GM23338 (cell line): ENCODE measurements at regions not wholly inside any gene's neighbourhood (a gene's known extent, or its start where the extent isn't known, plus 50 kb on each side); places are given as distances from the start of the nearest gene placed in this dataset.

Experiments
- ATAC-seq: fragments of 200-7000 bp; cut with Tn5 transposase; 3 replicates; pipeline ENCODE4 v1.9.1; 2020
- DNase-seq: peaks from one replicate; pipeline ENCODE4 v3.0.0-alpha.2; 2015; ENCODE audit warnings: low spot score
- H2AFZ ChIP-seq: fragments of 200-600 bp; sonication (generic); 2 replicates; pipeline ENCODE4 v1.8.0; 2016; ENCODE audit warnings: antibody characterized with exemption, mild to moderate bottlenecking, moderate library complexity
- H3F3A ChIP-seq: fragments of 200-600 bp; sonication (generic); replicated peaks from 2 replicates; pipeline ENCODE4 v1.8.0; 2017; ENCODE audit warnings: antibody characterized with exemption, mixed run types, low read depth
- H3K27ac ChIP-seq: fragments of 200-600 bp; sonication (generic); 2 replicates; pipeline ENCODE4 v1.6.1; 2016; ENCODE audit warnings: low read depth
- H3K27me3 ChIP-seq: fragments of 200-600 bp; sonication (generic); 2 replicates; pipeline ENCODE4 v1.8.0; 2016; ENCODE audit warnings: mild to moderate bottlenecking, mixed run types, moderate library complexity; ENCODE audit not compliant: insufficient read depth
- H3K36me3 ChIP-seq: fragments of 200-600 bp; sonication (generic); 2 replicates; pipeline ENCODE4 v1.8.0; 2016; ENCODE audit warnings: mild to moderate bottlenecking; ENCODE audit not compliant: insufficient read depth
- H3K4me1 ChIP-seq: fragments of 200-600 bp; sonication (generic); 2 replicates; pipeline ENCODE4 v1.8.0; 2016; ENCODE audit warnings: mild to moderate bottlenecking, moderate library complexity; ENCODE audit not compliant: insufficient read depth
- H3K4me2 ChIP-seq: fragments of 200-600 bp; sonication (generic); 2 replicates; pipeline ENCODE4 v1.7.1; 2017; ENCODE audit warnings: mixed run types
- H3K4me3 ChIP-seq: fragments of 200-600 bp; sonication (generic); 2 replicates; pipeline ENCODE4 v1.6.1; 2016; ENCODE audit warnings: mixed run types
- H3K79me2 ChIP-seq: fragments of 200-600 bp; sonication (generic); replicated peaks from 2 replicates; pipeline ENCODE4 v1.8.0; 2017; ENCODE audit warnings: mild to moderate bottlenecking; ENCODE audit not compliant: insufficient read depth
- H3K9me2 ChIP-seq: fragments of 200-600 bp; sonication (generic); 2 replicates; pipeline ENCODE4 v1.8.0; 2017; ENCODE audit not compliant: insufficient read depth
- H4K20me1 ChIP-seq: fragments of 200-600 bp; sonication (generic); replicated peaks from 2 replicates; pipeline ENCODE4 v1.8.0; 2017; ENCODE audit warnings: mild to moderate bottlenecking; ENCODE audit not compliant: insufficient read depth
- H3K27ac Mint-ChIP-seq: 2 replicates; pipeline ENCODE4 v1.8.0; 2020; ENCODE audit warnings: inconsistent platforms, mild to moderate bottlenecking, moderate library complexity, mixed read lengths
- H3K27me3 Mint-ChIP-seq: 3 replicates; pipeline ENCODE4 v1.8.0; 2022; ENCODE audit warnings: low read depth, mild to moderate bottlenecking, moderate library complexity, mixed read lengths, inconsistent platforms; ENCODE audit not compliant: insufficient read depth, poor library complexity
- H3K36me3 Mint-ChIP-seq: 3 replicates; pipeline ENCODE4 v1.8.0; 2021; ENCODE audit warnings: low read depth, mild to moderate bottlenecking, inconsistent platforms, moderate library complexity, mixed read lengths
- H3K4me1 Mint-ChIP-seq: 3 replicates; pipeline ENCODE4 v1.8.0; 2020; ENCODE audit warnings: mild to moderate bottlenecking, inconsistent platforms, mixed read lengths
- H3K4me3 Mint-ChIP-seq: 3 replicates; pipeline ENCODE4 v1.8.0; 2021; ENCODE audit warnings: moderate library complexity, mild to moderate bottlenecking, inconsistent platforms, mixed read lengths
- H3K9me3 Mint-ChIP-seq: 3 replicates; pipeline ENCODE4 v1.8.0; 2020; ENCODE audit warnings: moderate library complexity, mild to moderate bottlenecking, inconsistent platforms, mixed read lengths
- CREB1 ChIP-seq: fragments of 250-450 bp; sonication (Bioruptor Pico); IDR thresholded peaks from 2 replicates; pipeline ENCODE4 v1.5.0; 2020; ENCODE audit warnings: low read depth, mild to moderate bottlenecking, moderate library complexity
- JUNB ChIP-seq: IDR thresholded peaks from one replicate; pipeline ENCODE4 v1.6.1; 2016; ENCODE audit warnings: antibody characterized with exemption; ENCODE audit not compliant: unreplicated experiment
- POLR2AphosphoS5 ChIP-seq: IDR thresholded peaks from 2 replicates; pipeline ENCODE4 v1.6.1; 2016; ENCODE audit warnings: antibody characterized with exemption, low read depth
- ZNF331 ChIP-seq: fragments of 250-450 bp; sonication (Bioruptor Pico); IDR thresholded peaks from 2 replicates; pipeline ENCODE4 v1.5.0; 2020; ENCODE audit warnings: low read depth, mild to moderate bottlenecking, moderate library complexity
- TF ChIP-seq, protein P1 (sequence below): IDR thresholded peaks from 2 replicates; pipeline ENCODE4 v1.6.1; 2016; ENCODE audit warnings: antibody characterized with exemption
- TF ChIP-seq, protein P2 (sequence below): IDR thresholded peaks from one replicate; pipeline ENCODE4 v1.6.1; 2018; ENCODE audit warnings: antibody characterized with exemption; ENCODE audit not compliant: unreplicated experiment
- TF ChIP-seq, protein P3 (sequence below): fragments of 250-450 bp; sonication (Bioruptor Pico); IDR thresholded peaks from 2 replicates; pipeline ENCODE4 v1.5.0; 2020; ENCODE audit warnings: mild to moderate bottlenecking, moderate library complexity

DNA sequence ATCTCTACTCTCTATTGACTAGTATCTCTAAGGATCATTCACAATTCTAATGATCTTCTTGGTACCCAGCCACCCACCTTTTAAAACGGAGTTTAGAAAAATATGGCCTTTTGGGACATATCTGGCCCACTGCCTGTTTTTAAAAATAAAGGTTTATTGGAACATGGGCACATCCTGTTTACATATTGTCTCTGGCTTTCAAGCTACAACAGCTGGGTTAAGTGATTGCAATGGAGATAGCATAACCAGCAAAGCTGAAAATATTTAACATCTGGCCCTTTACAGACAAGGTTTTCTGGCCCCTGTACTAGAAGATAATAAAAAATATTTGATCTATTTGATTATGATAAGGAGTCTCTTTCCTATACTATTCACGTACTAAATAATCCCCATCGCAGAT is 232.4 kb upstream of the RHOBTB1 start:
- H3K27ac ChIP-seq = no peak overlapping the region
- no peak overlapping the region for H3K27ac Mint-ChIP-seq
- no peaks in the 10 kb centered on the region for H4K20me1 ChIP-seq
- H3K9me2 ChIP-seq = no peaks in the 10 kb centered on the region; the same call in 1 of the 2 replicates
- H3K4me2 ChIP-seq = no peak overlapping the region
- no peaks in the 10 kb centered on the region for H3K79me2 ChIP-seq
- no peaks in the 10 kb centered on the region for H3K36me3 Mint-ChIP-seq
- H3K4me1 Mint-ChIP-seq = no peaks in the 10 kb centered on the region
- no peaks in the 10 kb centered on the region for H3K27me3 Mint-ChIP-seq
- H3K4me1 ChIP-seq = no peaks in the 10 kb centered on the region
- TF ChIP-seq, protein P1, sequence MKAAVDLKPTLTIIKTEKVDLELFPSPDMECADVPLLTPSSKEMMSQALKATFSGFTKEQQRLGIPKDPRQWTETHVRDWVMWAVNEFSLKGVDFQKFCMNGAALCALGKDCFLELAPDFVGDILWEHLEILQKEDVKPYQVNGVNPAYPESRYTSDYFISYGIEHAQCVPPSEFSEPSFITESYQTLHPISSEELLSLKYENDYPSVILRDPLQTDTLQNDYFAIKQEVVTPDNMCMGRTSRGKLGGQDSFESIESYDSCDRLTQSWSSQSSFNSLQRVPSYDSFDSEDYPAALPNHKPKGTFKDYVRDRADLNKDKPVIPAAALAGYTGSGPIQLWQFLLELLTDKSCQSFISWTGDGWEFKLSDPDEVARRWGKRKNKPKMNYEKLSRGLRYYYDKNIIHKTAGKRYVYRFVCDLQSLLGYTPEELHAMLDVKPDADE = no peak
- TF ChIP-seq, protein P2, sequence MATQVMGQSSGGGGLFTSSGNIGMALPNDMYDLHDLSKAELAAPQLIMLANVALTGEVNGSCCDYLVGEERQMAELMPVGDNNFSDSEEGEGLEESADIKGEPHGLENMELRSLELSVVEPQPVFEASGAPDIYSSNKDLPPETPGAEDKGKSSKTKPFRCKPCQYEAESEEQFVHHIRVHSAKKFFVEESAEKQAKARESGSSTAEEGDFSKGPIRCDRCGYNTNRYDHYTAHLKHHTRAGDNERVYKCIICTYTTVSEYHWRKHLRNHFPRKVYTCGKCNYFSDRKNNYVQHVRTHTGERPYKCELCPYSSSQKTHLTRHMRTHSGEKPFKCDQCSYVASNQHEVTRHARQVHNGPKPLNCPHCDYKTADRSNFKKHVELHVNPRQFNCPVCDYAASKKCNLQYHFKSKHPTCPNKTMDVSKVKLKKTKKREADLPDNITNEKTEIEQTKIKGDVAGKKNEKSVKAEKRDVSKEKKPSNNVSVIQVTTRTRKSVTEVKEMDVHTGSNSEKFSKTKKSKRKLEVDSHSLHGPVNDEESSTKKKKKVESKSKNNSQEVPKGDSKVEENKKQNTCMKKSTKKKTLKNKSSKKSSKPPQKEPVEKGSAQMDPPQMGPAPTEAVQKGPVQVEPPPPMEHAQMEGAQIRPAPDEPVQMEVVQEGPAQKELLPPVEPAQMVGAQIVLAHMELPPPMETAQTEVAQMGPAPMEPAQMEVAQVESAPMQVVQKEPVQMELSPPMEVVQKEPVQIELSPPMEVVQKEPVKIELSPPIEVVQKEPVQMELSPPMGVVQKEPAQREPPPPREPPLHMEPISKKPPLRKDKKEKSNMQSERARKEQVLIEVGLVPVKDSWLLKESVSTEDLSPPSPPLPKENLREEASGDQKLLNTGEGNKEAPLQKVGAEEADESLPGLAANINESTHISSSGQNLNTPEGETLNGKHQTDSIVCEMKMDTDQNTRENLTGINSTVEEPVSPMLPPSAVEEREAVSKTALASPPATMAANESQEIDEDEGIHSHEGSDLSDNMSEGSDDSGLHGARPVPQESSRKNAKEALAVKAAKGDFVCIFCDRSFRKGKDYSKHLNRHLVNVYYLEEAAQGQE = no peak
- TF ChIP-seq ZNF331 (CRISPR knock-in tag) = no peak
- H3K4me3 Mint-ChIP-seq = no peak overlapping the region
- no peak for DNase-seq
- H3F3A ChIP-seq = no peaks in the 10 kb centered on the region
- H3K4me3 ChIP-seq = no peak overlapping the region
- H3K36me3 ChIP-seq = no peaks in the 10 kb centered on the region
- H3K27me3 ChIP-seq = no peaks in the 10 kb centered on the region
- ATAC-seq = no peak
- H2AFZ ChIP-seq = no peak overlapping the region
- H3K9me3 Mint-ChIP-seq = no peaks in the 10 kb centered on the region

DNA sequence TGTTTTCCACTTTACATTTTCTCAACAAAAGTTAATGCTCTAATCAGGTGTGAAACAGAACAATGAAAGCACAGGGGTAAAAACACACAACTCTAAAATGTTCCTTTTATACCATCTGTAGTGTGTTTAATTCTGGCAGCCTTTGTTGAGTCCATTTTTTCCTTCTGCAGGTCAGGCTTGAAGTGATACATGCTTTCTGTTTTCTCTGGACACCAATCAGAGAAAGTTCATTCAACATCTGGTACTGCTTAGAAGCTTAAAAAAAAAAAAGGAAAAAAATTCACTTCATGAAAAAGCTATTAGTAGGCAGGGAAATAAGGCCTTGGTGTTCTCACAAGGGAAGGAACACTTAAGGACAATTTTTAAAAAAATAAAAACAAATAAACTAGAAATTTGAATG is 231.3 kb upstream of the RHOBTB1 start:
- DNase-seq = no peak
- no peaks in the 10 kb centered on the region for H3K36me3 Mint-ChIP-seq
- TF ChIP-seq, protein P3, sequence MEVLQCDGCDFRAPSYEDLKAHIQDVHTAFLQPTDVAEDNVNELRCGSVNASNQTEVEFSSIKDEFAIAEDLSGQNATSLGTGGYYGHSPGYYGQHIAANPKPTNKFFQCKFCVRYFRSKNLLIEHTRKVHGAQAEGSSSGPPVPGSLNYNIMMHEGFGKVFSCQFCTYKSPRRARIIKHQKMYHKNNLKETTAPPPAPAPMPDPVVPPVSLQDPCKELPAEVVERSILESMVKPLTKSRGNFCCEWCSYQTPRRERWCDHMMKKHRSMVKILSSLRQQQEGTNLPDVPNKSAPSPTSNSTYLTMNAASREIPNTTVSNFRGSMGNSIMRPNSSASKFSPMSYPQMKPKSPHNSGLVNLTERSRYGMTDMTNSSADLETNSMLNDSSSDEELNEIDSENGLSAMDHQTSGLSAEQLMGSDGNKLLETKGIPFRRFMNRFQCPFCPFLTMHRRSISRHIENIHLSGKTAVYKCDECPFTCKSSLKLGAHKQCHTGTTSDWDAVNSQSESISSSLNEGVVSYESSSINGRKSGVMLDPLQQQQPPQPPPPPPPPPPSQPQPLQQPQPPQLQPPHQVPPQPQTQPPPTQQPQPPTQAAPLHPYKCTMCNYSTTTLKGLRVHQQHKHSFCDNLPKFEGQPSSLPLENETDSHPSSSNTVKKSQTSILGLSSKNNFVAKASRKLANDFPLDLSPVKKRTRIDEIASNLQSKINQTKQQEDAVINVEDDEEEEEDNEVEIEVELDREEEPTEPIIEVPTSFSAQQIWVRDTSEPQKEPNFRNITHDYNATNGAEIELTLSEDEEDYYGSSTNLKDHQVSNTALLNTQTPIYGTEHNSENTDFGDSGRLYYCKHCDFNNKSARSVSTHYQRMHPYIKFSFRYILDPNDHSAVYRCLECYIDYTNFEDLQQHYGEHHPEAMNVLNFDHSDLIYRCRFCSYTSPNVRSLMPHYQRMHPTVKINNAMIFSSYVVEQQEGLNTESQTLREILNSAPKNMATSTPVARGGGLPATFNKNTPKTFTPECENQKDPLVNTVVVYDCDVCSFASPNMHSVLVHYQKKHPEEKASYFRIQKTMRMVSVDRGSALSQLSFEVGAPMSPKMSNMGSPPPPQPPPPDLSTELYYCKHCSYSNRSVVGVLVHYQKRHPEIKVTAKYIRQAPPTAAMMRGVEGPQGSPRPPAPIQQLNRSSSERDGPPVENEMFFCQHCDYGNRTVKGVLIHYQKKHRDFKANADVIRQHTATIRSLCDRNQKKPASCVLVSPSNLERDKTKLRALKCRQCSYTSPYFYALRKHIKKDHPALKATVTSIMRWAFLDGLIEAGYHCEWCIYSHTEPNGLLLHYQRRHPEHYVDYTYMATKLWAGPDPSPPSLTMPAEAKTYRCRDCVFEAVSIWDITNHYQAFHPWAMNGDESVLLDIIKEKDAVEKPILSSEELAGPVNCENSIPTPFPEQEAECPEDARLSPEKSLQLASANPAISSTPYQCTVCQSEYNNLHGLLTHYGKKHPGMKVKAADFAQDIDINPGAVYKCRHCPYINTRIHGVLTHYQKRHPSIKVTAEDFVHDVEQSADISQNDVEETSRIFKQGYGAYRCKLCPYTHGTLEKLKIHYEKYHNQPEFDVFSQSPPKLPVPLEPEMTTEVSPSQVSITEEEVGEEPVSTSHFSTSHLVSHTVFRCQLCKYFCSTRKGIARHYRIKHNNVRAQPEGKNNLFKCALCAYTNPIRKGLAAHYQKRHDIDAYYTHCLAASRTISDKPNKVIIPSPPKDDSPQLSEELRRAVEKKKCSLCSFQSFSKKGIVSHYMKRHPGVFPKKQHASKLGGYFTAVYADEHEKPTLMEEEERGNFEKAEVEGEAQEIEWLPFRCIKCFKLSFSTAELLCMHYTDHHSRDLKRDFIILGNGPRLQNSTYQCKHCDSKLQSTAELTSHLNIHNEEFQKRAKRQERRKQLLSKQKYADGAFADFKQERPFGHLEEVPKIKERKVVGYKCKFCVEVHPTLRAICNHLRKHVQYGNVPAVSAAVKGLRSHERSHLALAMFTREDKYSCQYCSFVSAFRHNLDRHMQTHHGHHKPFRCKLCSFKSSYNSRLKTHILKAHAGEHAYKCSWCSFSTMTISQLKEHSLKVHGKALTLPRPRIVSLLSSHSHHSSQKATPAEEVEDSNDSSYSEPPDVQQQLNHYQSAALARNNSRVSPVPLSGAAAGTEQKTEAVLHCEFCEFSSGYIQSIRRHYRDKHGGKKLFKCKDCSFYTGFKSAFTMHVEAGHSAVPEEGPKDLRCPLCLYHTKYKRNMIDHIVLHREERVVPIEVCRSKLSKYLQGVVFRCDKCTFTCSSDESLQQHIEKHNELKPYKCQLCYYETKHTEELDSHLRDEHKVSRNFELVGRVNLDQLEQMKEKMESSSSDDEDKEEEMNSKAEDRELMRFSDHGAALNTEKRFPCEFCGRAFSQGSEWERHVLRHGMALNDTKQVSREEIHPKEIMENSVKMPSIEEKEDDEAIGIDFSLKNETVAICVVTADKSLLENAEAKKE (CRISPR knock-in tag) = no peak
- TF ChIP-seq JUNB (no peak), POLR2AphosphoS5 (no peak), ZNF331 (CRISPR knock-in tag) (no peak), CREB1 (CRISPR knock-in tag) (no peak)
- TF ChIP-seq, protein P2 = no peak

More for the DNA sequence above, 231.3 kb upstream of the RHOBTB1 start:
- H3K4me1 Mint-ChIP-seq = no peaks in the 10 kb centered on the region
- H3K9me2 ChIP-seq = no peaks in the 10 kb centered on the region; the same call in 1 of the 2 replicates
- no peak overlapping the region for H3K4me2 ChIP-seq
- no peak overlapping the region for H2AFZ ChIP-seq
- no peaks in the 10 kb centered on the region for H3K79me2 ChIP-seq
- H4K20me1 ChIP-seq = no peaks in the 10 kb centered on the region
- H3K4me1 ChIP-seq = no peaks in the 10 kb centered on the region
- no peaks in the 10 kb centered on the region for H3F3A ChIP-seq
- no peaks in the 10 kb centered on the region for H3K9me3 Mint-ChIP-seq
- no peak overlapping the region for H3K4me3 ChIP-seq
- no peak overlapping the region for H3K27ac Mint-ChIP-seq
- H3K4me3 Mint-ChIP-seq = no peak overlapping the region
- no peak overlapping the region for H3K27ac ChIP-seq
- H3K27me3 Mint-ChIP-seq = no peaks in the 10 kb centered on the region
- no peaks in the 10 kb centered on the region for H3K36me3 ChIP-seq
- no peaks in the 10 kb centered on the region for H3K27me3 ChIP-seq
- no peak for ATAC-seq
